Testis (tissue), 2 donors: ENCODE measurements at regions not wholly inside any gene's neighbourhood (a gene's known extent, or its start where the extent isn't known, plus 50 kb on each side); places are given as distances from the start of the nearest gene placed in this dataset.
A peak's percentile ranks its signal among the peaks of the same experiment; 100 is the strongest.

Experiments
- DNase-seq: peaks from one replicate; pipeline ENCODE4 v3.0.0-alpha.2; 2019
- H3K27ac ChIP-seq, 2 donors: fragments of 200-600 bp; sonication (generic); one replicate each; pipeline ENCODE4 v1.5.1; 2019
- H3K27me3 ChIP-seq: fragments of 200-600 bp; sonication (generic); one replicate; pipeline ENCODE4 v1.5.1; 2019
- H3K36me3 ChIP-seq: fragments of 200-600 bp; sonication (generic); one replicate; pipeline ENCODE4 v1.5.1; 2017; ENCODE audit warnings: low read depth; ENCODE audit errors: missing control alignments
- H3K4me1 ChIP-seq: fragments of 200-600 bp; sonication (generic); one replicate; pipeline ENCODE4 v1.5.1; 2019
- H3K4me3 ChIP-seq, 2 donors: fragments of 200-600 bp; sonication (generic); one replicate each; pipeline ENCODE4 v1.5.1; 2017 to 2019
- H3K9me3 ChIP-seq: fragments of 200-600 bp; sonication (generic); one replicate; pipeline ENCODE4 v1.5.1; 2017
- POLR2A ChIP-seq: fragments of 450-650 bp; IDR thresholded peaks from one replicate; pipeline ENCODE4 v1.6.1; 2017; ENCODE audit warnings: antibody characterized with exemption, mild to moderate bottlenecking, moderate library complexity
- WGBS, 2 donors: methylation state at CpG; one replicate each; pipeline ENCODE4 v1.1.5; 2018; 5-methylcytosine and 5-hydroxymethylcytosine counted together
- intact Hi-C: fragments of 100-400 bp; cut with DNase I; formaldehyde crosslinking; loops from one replicate; pipeline ENCODE4 v1.15.1; 2023; ENCODE audit warnings: low total_unique reads
- TF ChIP-seq, protein P1 (sequence below), 3 experiments: fragments of 450-650 bp in 2 of 3; fragments of 200-600 bp in 1 of 3; sonication (generic) in 1 of 3; IDR thresholded peaks; one replicate each; pipeline ENCODE4 v1.5.1; 2016 to 2019; ENCODE audit warnings: antibody characterized with exemption in 3 of 3, mild to moderate bottlenecking in 2 of 3, moderate library complexity in 1 of 3

- Histone ChIP-seq H3K27ac (peak overlapping the region in 1 of 2 donors; percentile 48), H3K36me3 (no peaks in the 10 kb centered on the region), H3K4me3 (no peak overlapping the region), H3K4me1 (peaks cover 6% of the 10 kb centered on the region), H3K9me3 (no peaks in the 10 kb centered on the region), H3K27me3 (no peaks in the 10 kb centered on the region)
- no peak for DNase-seq
- intact Hi-C loops, result no loop called here
- TF ChIP-seq, protein P1, sequence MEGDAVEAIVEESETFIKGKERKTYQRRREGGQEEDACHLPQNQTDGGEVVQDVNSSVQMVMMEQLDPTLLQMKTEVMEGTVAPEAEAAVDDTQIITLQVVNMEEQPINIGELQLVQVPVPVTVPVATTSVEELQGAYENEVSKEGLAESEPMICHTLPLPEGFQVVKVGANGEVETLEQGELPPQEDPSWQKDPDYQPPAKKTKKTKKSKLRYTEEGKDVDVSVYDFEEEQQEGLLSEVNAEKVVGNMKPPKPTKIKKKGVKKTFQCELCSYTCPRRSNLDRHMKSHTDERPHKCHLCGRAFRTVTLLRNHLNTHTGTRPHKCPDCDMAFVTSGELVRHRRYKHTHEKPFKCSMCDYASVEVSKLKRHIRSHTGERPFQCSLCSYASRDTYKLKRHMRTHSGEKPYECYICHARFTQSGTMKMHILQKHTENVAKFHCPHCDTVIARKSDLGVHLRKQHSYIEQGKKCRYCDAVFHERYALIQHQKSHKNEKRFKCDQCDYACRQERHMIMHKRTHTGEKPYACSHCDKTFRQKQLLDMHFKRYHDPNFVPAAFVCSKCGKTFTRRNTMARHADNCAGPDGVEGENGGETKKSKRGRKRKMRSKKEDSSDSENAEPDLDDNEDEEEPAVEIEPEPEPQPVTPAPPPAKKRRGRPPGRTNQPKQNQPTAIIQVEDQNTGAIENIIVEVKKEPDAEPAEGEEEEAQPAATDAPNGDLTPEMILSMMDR (IDR thresholded peaks at IDR 0.05), result no peak
- no peak for TF ChIP-seq POLR2A
- 58 to 68% methylated on average over 7 of the region's 7 CpGs for WGBS, 2 donors
Measured at GRCh38 chr4:123747016-123747415, 350.4 kb downstream of the SPRY1 start.

- Histone ChIP-seq H3K27ac (peak overlapping the region in 1 of 2 donors; percentile 56), H3K4me1 (peaks cover 6% of the 10 kb centered on the region), H3K9me3 (no peaks in the 10 kb centered on the region), H3K4me3 (no peak overlapping the region), H3K36me3 (no peaks in the 10 kb centered on the region), H3K27me3 (no peaks in the 10 kb centered on the region)
- DNase-seq, result no peak
- 75 to 76% methylated on average over 3 of the region's 3 CpGs for WGBS, 2 donors
- intact Hi-C loops, result no loop called here
- TF ChIP-seq POLR2A, result no peak
- TF ChIP-seq, protein P1 (IDR thresholded peaks at IDR 0.05), result no peak
Measured at GRCh38 chr4:123748806-123749205, 352.2 kb downstream of the SPRY1 start.

DNA sequence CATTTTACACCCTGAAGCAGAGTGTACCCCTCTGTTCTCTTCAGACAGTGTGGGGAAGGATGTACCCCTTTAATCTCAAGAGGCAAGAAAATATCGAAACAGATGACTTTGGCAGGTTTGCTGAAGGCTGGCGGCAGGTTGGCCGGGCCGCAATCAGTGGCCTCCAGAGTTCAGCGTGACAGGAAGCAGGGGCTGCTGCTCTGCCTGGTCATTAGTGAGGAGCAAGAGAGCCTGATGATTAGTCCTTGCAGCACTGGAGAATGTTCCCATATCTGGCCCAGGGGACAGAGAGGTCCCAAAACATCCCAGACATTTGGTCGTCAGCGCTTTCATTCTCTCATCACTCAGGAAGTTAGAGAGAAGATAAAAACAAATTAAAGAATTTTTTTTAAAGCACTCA is 352.8 kb downstream of the SPRY1 start:
- no peak for DNase-seq
- Histone ChIP-seq H3K9me3 (no peaks in the 10 kb centered on the region), H3K27ac (peak overlapping the region in 1 of 2 donors; percentile 56), H3K4me3 (no peak overlapping the region), H3K36me3 (no peaks in the 10 kb centered on the region), H3K4me1 (peaks cover 3% of the 10 kb centered on the region), H3K27me3 (no peaks in the 10 kb centered on the region)
- 51 to 54% methylated on average over 7 of the region's 7 CpGs for WGBS, 2 donors
- intact Hi-C loops, result no loop called here
- TF ChIP-seq, protein P1 (IDR thresholded peaks at IDR 0.05), result no peak

- DNase-seq, result no peak
- intact Hi-C loops, result no loop called here
- TF ChIP-seq, protein P1 (IDR thresholded peaks at IDR 0.05), result no peak
- TF ChIP-seq POLR2A, result no peak
- Histone ChIP-seq H3K27ac (no peak overlapping the region), H3K9me3 (no peaks in the 10 kb centered on the region), H3K4me3 (no peak overlapping the region), H3K27me3 (no peaks in the 10 kb centered on the region), H3K4me1 (peaks cover 3% of the 10 kb centered on the region), H3K36me3 (no peaks in the 10 kb centered on the region)
- WGBS, 2 donors, result 56 to 68% methylated on average over 3 of the region's 3 CpGs
Measured at GRCh38 chr4:123750044-123750443, 353.4 kb downstream of the SPRY1 start.

DNA sequence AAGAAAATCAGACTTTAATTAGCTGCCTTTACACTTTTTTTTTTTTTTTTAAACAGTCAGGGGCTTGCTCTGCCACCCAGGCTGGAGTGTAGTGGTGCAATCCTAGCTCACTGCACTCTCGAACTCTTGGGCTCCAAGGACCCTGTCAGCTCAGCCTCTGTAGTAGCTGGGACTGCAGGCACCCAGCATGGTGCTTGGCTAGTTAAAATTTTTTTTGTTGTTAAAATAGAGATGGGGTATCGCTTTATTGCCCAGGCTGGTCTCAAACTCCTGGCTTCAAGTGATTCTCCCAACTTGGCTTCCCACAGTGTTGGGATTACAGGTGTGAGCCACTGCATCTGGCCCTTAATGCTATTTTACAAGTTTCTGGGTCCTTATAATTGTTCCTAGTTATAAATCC is 359.1 kb downstream of the SPRY1 start:
- Histone ChIP-seq H3K4me1 (no peaks in the 10 kb centered on the region), H3K4me3 (no peak overlapping the region), H3K27ac (no peak overlapping the region), H3K36me3 (no peaks in the 10 kb centered on the region), H3K27me3 (no peaks in the 10 kb centered on the region), H3K9me3 (no peaks in the 10 kb centered on the region)
- TF ChIP-seq, protein P1 (IDR thresholded peaks at IDR 0.05), result no peak
- no peak for TF ChIP-seq POLR2A
- WGBS, 2 donors, result 67 to 96% methylated on average over 2 of the region's 2 CpGs
- intact Hi-C loops, result no loop called here
- no peak for DNase-seq
